Stimulated activated CD8-positive, alpha-beta memory T cell treated with anti-CD3 and anti-CD28 coated beads, Interleukin-15, amount 100 ng/mL, for 48 hours (primary cell): ENCODE measurements at regions not wholly inside any gene's neighbourhood (a gene's known extent, or its start where the extent isn't known, plus 50 kb on each side); places are given as distances from the start of the nearest gene placed in this dataset.
"Not testable (repeated sequence)": the region's sequence is repeated elsewhere in the genome, so short reads cannot be mapped to it uniquely, and the experiment has no call there.

Experiments
- DNase-seq, 2 donors: peaks; one replicate each; pipeline ENCODE4 v3.0.0-alpha.2; 2020; ENCODE audit warnings: low read depth in 2 of 2

DNA sequence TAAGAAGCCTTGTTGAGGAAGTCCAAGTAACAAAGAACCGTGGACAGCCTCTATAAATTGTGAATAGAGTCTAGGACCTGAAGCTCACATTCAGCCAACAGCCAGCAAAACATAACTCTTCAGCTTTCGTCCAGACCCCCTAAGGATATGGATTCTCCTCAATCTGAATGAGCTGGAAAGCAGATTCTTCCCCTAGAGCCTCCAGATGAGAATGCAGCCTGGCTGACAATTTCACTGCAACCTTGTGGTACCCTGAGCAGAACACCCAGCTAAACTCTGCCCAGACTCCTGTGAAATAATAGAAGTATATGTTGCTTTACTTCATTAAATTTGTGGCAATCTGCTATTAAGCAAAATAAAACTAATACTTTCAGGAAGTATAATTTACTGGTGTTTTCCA lies 483.5 kb upstream of the SLC8A1 start:
- no peak for DNase-seq

DNA sequence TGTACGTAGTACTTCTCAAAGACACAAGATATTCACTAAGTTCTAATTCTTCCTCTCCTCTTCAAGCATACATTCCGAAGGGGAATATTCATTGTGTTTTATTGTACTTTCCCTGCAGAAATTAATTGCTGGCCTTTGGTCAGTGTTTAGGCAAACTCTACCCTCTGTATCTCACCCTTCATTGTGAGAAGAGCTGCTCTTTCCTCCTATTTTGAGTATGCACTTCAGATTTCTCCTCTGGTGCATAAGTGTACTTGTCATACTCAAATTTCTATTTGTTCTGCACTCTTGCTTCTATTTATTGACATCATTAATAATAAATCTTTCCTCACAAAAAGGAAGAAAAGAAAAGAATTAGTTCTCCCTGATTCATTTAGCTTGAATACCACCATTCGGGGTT lies 485.4 kb upstream of the SLC8A1 start:
- no peak for DNase-seq

DNA sequence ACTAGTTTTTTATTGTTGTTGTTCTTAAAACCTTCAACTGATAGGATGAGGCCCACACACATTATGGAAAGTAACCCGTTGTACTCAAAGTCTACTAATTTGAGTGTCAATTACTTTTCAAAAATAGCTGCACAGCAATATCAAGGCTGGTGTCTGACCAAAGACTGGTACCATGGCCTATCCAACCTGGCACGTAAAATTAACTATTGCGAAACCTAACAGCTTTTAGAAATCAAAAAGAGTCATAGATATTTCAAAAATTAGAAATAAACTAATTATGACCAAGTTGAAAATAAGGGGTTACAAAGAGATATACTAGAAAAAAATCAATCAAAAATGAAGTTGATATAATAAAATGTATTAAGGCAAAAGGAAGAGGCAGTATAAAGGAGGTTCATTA lies 501.5 kb upstream of the SLC8A1 start:
- no peak for DNase-seq

DNA sequence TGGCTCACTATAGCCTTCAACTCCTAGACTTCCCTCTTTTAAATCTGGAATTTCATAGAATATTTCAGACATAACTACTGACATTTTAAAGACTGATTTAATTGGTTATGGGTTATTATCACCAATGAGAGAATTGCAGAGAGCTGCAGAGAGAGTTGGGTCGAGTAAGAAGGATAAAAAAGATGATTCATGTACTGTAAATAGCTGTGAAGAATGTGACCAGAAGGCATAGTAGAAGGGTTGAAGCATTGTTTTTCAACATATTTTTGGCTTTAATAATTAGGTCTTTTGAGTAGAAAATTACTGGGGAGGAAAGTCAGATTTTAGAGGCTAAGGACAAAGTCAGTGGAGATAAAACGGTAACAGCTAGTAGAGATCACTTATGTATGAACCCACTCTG lies 503.2 kb upstream of the SLC8A1 start:
- no peak for DNase-seq

DNA sequence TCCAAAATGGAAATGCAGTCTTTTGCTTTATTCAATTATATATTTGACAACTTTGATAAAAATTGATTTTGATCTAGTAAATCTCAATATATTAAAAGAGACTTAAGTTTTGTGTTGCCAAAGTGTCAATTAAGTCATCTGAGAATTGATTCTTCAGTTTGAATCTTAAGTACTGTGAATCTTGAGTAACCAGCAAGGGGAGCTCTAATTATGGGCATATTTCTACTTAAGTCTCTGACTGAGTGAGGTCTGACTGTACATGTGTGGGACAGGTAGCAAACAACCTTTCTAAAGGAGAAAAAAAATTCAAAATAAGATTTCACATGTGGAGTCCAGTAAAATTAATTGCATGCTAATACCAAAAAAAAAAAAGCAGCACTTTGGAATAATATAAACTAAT lies 503.7 kb upstream of the SLC8A1 start:
- no peak for DNase-seq

DNA sequence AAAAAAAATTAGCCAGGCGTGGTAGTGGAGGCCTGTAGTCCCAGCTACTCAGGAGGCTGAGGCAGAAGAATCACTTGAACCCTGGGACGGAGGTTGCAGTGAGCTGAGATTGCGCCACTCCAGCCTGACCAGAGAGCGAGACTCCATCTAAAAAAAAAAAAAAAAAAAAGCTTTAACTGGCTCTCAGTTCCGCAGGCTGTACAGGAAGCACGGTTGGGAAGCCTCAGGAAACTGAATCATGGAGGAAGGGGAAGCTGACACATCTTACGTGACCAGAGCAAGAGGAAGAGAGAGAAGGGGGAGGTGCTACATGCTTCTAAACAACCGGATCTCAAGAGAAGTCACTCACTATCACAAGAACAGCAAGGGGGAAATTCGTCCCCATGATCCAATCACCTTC lies 505.6 kb upstream of the SLC8A1 start:
- no peak for DNase-seq

DNA sequence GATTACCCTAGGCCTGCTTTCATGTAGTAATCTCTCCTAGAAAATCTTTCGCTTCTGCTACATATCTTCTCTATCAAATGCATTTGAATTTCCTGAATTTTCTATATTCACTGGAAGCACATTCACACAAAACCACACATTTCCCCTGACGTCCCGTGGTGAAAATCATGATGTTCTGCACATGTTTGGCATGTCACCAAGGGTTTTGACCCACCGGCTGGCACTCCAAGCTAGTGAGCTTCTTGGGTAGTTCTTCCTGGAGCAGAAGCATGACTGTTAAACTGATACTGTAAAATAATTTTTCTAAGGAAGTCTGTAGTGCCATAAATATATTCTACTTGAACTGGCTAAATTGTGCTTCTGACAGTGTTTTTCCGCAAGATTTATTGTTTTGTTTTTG lies 510.1 kb upstream of the SLC8A1 start:
- DNase-seq = no peak

DNA sequence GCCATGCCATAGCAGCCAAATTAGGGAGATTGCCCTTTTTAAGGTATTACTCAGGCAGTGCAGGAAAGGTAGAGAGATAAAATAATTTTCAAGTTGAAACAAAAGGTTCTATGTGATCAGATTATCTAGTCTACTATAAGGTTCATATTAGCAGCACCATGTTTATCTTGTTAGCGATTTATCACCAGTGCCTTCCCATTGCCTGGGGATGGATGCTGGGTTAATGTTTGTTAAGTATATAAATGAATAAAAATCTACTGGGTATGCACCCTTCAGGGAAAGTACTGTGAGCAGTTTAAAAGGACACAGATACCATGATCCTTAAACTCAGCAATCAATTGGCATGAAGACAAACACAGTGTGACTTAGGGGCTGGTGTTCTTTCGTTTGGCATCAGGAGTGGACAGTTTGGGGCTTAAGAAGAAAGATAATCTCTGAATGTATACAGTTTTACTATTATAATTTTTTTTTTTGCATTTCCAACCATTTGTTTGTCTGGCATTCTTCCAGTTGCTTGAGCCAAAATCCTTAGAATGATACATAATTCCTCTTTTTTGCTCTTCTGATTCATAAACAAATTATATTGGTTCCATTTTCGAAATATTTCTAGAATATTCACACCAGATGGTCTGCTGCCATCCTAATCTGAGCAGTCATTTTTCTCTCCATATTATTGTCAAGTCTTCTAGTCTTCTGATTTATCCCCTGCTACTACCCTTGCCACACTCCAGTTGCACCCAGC lies 512.8 kb upstream of the SLC8A1 start:
- DNase-seq = no peak

DNA sequence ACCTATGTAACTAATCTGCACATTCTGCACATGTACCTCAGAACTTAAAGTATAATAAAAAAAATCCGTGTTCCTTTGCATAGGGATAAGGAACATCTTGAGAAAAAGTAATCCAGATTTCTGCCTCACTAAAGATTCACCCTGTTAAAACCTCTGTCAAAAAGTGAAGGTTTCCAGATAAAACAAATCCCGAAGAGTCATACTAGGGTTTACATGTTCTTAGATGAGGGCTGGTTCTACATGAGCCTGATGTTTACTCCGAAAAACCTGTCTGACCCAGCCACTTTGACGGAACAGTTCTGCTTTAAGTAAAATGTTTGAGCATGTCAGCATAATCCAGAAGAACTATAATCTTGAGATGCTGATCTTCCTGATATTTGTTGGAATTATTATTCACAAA lies 515.6 kb upstream of the SLC8A1 start:
- DNase-seq = no peak

DNA sequence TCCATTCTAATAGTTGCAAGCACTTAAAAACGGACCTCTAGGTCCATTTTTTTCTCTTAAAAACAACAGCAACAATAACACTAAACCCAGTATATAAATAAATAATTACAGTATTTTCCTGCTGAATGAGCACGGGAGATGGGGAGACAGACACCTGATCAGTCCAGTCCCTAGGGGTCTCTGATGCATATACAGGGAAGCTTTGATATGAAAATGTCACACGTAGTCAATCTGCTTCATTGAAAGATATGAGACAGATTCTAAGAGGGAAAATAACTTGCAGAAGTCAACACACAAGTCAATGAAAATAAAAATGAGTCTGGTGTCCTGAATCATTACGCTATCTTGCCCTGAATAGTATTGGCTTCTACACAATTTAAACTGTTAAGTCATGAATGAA lies 523.3 kb upstream of the SLC8A1 start:
- DNase-seq = no peak

DNA sequence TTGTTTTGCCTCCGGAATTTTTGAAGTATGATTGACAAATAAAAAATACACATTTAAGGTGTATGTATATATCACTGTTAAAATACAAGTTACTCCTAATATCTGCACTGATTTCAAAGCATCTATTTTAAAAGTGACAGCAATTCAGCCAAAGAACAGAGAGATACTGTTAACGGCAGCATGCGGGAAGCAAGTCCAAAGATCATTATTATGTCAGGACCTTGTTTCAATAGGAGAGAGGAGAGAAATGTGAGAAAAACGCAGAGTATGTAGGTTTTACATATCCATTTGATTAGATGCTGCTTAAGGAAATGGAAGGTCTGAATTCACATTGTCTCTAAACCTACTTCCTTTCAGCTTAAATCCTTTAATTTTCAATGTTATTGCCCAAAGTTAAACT lies 545.5 kb upstream of the SLC8A1 start:
- no peak for DNase-seq

DNA sequence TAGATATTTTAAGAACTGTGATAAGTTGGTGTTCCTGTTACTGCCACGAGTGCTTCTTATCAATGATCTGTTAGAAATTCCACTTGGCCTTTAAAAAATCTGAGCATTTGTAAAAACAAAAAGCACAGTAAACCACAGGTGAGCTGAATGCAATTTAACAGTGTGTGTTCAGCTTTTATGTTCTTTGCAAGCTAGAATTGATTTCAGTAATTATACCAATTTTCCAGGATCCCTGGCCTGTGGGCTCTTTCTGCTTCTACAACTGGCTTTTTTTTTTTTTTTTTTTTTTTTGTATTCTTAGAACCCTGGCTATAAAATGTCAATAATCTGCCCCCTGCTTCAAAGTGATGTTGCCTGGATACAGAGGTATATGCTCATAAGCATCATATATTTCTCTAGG lies 548.5 kb upstream of the SLC8A1 start:
- no peak for DNase-seq

DNA sequence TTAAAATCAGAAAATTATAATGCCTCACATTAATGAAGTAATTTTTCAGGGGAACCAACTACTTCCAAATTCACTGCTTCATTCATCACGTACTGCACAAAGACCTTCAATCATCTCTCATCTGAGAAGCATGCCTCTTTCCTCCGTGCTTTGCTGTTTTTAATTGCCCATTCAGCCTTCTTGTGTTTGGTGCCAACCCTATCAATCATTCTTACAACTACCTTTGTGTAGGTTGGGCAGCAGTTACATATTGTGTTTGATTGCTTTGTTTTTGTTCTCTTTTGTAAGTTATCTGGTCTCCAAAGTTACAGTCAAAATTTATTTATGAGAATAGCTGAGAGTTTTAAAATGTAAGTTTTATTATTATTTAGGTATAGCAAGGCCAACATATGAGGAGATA lies 549.0 kb upstream of the SLC8A1 start:
- no peak for DNase-seq

DNA sequence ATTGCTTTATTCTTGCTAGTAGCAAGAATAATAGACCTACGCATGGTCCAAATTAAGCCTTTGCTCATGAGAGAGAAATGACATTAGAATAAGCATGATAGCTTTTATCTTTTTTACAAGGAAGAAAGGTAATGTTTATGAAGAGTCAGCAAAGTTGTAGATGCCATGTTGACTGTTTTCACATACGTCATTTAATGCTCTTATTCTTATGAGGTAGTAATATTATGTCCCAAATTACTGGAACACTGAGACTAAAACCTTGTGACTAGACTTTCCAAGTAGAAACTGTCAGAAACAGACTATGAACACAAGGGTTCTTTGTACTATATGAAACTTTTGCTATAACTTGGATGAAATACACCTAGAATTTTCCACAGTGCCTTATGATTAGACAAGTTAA lies 552.8 kb upstream of the SLC8A1 start:
- DNase-seq = no peak

DNA sequence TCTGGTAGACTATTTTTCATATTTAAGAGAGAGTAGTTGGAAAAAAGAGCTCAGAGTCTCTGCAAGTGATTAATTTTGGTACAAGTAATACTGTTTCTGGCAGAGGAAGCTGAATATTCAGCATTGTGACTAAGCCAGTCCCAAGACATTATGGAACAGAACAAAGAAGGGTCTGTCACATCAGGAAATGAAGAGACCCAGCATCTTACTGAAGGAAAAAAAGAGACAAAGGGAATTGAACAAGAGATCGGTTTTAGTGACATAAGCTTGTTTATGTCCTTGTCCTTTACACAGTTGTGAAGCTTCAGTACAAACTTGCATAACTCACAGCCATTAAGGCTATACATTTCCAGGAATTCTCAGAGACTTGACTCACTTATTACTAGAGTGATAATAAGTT lies 568.5 kb upstream of the SLC8A1 start:
- DNase-seq = no peak

DNA sequence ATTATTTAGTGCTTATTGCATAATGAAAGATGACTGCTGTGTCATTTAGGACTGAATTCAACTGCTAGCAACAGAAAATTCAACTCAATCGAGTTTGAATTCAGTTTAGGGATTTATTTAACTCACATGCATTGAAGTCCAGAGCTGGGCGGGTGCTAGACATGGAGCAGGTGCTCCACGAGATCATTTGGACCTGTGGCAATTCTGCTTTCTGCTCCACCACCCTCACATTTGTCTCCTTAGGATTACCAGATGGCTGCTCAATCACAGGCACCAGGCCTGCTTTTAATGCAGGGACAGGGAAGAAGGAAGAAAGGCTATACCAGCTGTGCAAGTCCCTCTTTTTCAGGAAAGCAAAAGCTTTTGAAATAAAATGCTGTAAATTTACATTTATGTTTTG lies 572.9 kb upstream of the SLC8A1 start:
- DNase-seq = no peak

DNA sequence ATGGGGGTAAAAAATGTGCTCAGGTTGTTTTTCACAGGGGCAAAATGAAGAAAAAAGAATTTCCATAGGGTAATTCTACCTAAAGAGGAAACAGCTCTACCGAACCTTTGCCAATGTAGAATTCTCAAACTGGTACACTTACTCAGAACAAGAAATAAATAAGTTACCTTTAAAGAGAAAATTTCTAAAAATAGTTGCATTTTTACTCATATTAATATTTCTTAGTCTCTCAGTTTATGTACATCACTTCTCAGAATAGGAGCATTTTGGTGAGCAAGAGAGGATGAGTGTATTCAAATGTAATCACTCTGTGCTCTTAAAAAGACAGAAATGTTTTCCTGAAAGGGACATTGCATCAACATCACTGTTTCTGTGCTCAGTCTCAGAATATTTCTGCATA lies 574.7 kb upstream of the SLC8A1 start:
- no peak for DNase-seq

DNA sequence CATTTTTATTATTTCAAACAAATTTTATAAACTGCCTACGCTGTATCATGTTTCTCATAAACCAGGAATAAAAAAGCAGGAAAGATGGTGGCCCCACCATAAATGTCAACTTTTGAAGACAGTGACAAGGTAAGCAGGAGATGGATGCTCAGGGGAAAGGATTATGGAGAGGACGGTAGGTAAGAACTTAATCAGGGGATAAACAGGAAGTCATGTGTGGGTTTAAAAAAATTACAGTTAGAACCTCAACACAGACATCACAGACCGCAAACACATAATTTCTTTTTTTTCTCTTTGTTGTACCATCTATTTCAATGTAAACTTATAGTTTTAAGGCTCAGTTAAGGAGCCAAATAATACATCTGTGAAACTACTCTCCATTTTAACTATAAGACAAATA lies 575.2 kb upstream of the SLC8A1 start:
- DNase-seq = no peak

DNA sequence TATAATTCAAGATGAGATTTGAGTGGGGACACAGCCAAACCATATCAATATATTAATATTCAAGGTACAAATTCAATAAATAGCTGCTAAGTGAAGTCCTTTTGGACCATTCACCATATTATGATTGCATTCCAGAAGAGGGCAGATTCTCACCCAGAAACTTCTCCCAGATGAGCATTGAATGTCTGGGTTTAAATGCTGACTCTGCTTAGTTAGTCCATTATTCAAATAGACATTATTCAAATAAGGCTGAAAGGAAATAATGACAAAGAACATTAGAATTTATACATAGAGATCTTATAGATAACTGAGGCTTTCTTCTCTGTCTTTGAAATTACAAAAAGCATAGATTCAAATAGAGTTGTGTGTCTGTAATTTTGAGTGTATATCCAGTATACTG lies 579.4 kb upstream of the SLC8A1 start:
- no peak for DNase-seq

DNA sequence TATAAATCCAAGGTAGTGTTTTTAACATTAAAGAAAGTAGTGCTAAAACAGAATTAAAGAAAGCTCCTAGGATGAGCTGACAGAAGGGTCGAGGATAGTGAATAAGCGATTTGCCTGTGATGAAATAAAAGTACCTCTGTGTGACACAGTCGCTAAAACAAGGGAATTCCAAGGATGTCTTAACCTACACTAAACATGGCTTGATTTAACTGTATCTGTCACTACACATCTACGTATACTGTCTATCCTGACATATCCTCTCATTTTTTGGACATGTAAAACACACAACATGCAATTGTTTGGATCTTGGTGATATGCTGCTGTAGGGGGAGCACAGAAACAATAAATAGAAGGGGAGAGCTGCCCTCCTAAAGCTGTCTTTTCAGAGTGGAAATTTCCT lies 580.8 kb upstream of the SLC8A1 start:
- DNase-seq = no peak

DNA sequence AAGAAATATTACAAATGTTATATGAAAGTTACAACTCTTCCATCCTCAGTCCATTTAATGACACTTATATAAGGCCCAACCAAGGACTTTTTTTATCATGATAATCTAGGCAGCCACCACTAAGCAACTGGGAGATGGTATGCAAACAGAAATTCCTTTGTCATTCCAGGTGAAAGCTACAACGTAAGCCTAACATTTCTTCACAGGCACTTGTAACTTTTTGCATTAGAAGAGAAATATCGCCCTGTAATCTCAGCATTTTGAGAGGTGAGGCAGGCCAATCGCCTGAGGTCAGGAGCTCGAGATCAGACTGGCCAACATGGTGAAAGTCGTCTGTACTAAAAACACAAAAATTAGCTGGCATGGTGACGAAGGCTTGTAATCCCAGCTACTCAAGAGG lies 581.2 kb upstream of the SLC8A1 start:
- no peak for DNase-seq

DNA sequence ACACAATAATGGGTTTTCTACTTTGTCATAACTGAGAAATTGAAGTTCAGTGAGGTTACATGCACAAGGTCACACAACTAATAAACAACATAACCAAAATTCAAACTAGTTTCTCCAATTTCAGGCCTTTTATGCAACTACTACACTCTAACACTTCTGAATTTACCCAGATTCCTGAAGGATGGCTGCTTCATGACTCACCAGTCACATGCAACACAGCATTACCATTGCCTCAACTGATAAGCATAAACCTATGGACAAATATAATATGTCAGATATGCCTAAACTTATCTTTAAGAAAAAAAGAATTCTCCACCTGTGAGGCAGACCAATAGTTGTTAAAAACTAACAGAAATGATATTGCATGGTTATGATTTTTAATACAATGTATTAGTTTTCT lies 586.5 kb upstream of the SLC8A1 start:
- DNase-seq = no peak

DNA sequence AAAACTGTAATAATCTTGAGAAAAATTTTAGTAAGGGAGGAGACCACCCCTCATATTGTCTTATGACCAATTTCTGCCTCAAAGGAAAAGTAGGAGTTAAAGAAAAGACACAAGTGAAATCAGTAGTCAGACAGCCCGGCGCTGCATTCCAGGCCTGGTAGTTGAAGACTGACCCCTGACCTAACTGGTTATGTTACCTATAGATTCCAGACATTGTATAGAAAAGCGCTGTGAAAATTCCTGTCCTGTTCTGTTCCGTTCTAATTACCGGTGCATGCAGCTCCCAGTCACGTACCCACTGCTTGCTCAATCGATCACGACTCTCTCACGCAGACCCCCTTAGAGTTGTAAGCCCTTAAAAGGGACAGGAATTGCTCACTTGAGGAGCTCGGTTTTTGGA lies 587.9 kb upstream of the SLC8A1 start:
- not testable (repeated sequence) for DNase-seq

DNA sequence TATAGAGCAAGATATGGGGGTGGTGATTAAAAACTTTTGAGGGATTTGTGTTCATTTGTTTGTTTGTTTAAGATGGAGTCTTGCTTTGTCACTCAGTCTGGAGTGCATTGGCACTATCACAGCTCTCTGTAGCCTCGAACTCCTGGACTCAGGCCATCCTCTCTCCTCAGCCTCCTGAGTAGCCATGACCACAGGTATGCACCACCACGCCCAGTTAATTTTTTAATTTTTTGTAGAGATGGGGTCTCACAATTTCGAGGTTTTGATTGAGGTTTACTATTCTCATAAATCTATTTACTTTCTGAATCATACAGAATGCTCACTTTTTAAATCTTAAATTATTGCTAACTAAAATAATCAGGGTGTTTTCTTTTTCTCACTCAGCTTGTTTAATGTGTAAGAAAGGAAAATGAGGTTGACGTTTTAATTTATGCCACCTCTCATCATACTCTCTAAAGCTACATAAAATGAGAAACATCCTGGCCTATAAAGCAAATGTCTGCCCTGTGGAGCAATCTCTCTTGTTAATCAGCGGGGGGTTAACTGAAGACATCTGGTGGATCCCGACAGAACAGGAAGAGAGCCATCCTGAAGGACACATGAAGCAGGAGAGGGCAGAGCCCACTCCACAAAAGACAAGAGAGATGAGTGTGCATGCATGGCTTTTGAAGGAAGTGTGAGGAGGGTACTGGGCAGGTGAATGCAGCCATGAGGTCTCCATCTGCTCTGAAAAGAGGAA lies 589.1 kb upstream of the SLC8A1 start:
- DNase-seq = no peak
